CD4-positive, alpha-beta T cell (primary cell): ENCODE measurements at regions not wholly inside any gene's neighbourhood (a gene's known extent, or its start where the extent isn't known, plus 50 kb on each side); places are given as distances from the start of the nearest gene placed in this dataset.

Experiments used
- ATAC-seq: fragments of 200-7000 bp; cut with Tn5 transposase; one replicate; pipeline ENCODE4 v1.10.0; 2022; ENCODE audit warnings: mild to moderate bottlenecking; ENCODE audit not compliant: poor library complexity
- CTCF ChIA-PET: fragments of 350-600 bp; sonication (Branson Sonifier 250); formaldehyde crosslinking; loops from one replicate; lab custom pipeline; 2021; ENCODE audit warnings: antibody characterized with exemption, inconsistent platforms; lab: Charles Lee
- POLR2A ChIA-PET: fragments of 350-600 bp; sonication (Branson Sonifier 250); formaldehyde crosslinking; loops from one replicate; lab custom pipeline; 2021; ENCODE audit warnings: antibody characterized with exemption, inconsistent platforms; lab: Charles Lee
- DNase-seq, 14 experiments: peaks; one replicate each; pipeline ENCODE4 v3.0.0-alpha.2; 2013 to 2020; ENCODE audit warnings: mixed read lengths in 2 of 14
- H3K27ac ChIP-seq, 2 donors: one replicate each; pipeline versions ENCODE4 v1.5.1 to v1.7.0; 2013; ENCODE audit warnings: low read length in 2 of 2, low read depth in 1 of 2, mild to moderate bottlenecking in 1 of 2
- H3K27me3 ChIP-seq, 2 experiments: 1 replicate in 1 of 2; 2 replicates in 1 of 2; pipeline versions ENCODE4 v1.6.1 to v1.7.0; 2013; ENCODE audit warnings: low read length in 2 of 2, control low read depth in 1 of 2, mild to moderate bottlenecking in 1 of 2, moderate library complexity in 1 of 2; ENCODE audit not compliant: insufficient read depth in 2 of 2, control insufficient read depth in 1 of 2
- H3K36me3 ChIP-seq: one replicate; pipeline ENCODE4 v1.6.1; 2013; ENCODE audit warnings: low read length, control low read depth; ENCODE audit not compliant: insufficient read depth
- H3K4me1 ChIP-seq: one replicate; pipeline ENCODE4 v1.6.1; 2013; ENCODE audit warnings: low read length, control low read depth; ENCODE audit not compliant: insufficient read depth
- H3K4me3 ChIP-seq: one replicate; pipeline ENCODE4 v1.5.1; 2013; ENCODE audit warnings: mild to moderate bottlenecking, low read length, moderate library complexity
- H3K9me3 ChIP-seq, 2 experiments: 1 replicate in 1 of 2; 2 replicates in 1 of 2; pipeline versions ENCODE4 v1.6.1 to v1.7.0; 2013; ENCODE audit warnings: low read length in 2 of 2, mild to moderate bottlenecking in 2 of 2, control low read depth in 1 of 2, moderate library complexity in 1 of 2; ENCODE audit not compliant: control insufficient read depth in 1 of 2, insufficient read depth in 1 of 2
- H3K27ac Mint-ChIP-seq: one replicate; pipeline ENCODE4 v1.8.0; 2020; ENCODE audit warnings: mixed read lengths
- H3K27me3 Mint-ChIP-seq: one replicate; pipeline ENCODE4 v1.8.0; 2021; ENCODE audit warnings: mixed read lengths
- H3K36me3 Mint-ChIP-seq: one replicate; pipeline ENCODE4 v1.8.0; 2021; ENCODE audit warnings: low read depth, mixed read lengths
- H3K4me1 Mint-ChIP-seq: one replicate; pipeline ENCODE4 v1.8.0; 2021; ENCODE audit warnings: low read depth, mixed read lengths
- H3K4me3 Mint-ChIP-seq: one replicate; pipeline ENCODE4 v1.8.0; 2020; ENCODE audit warnings: mild to moderate bottlenecking, mixed read lengths
- H3K9me3 Mint-ChIP-seq: one replicate; pipeline ENCODE4 v1.8.0; 2020; ENCODE audit warnings: mixed read lengths
- CTCF ChIP-seq: fragments of 200-600 bp; IDR thresholded peaks from one replicate; pipeline ENCODE4 v1.8.0; 2022; ENCODE audit warnings: antibody characterized with exemption, mild to moderate bottlenecking
- intact Hi-C, 2 experiments: fragments of 100-400 bp; cut with DNase I in 1 of 2; cut with micrococcal nuclease in 1 of 2; formaldehyde crosslinking; loops; one replicate each; pipeline versions ENCODE4 v1.15.1 to v1.9.0; 2023 to 2025; cut with DNase I, micrococcal nuclease

GRCh38 chr2:217379807-217380206, 519.9 kb upstream of the TNP1 start:
- CTCF ChIA-PET = no interaction called here
- no peaks in the 10 kb centered on the region for H3K36me3 ChIP-seq
- Mint-ChIP-seq H3K36me3 (no peaks in the 10 kb centered on the region), H3K4me3 (no peak overlapping the region), H3K4me1 (peaks cover 12% of the 10 kb centered on the region), H3K9me3 (peaks cover 2% of the 10 kb centered on the region), H3K27me3 (no peaks in the 10 kb centered on the region), H3K27ac (no peak overlapping the region)
- TF ChIP-seq CTCF = no peak
- ATAC-seq (no peak), DNase-seq (no peak)
- H3K4me3 ChIP-seq = no peak overlapping the region
- H3K27me3 ChIP-seq = no peaks in the 10 kb centered on the region
- H3K27ac ChIP-seq = no peak overlapping the region
- H3K9me3 ChIP-seq = no peaks in the 10 kb centered on the region
- intact Hi-C loops = no loop called here
- POLR2A ChIA-PET = no interaction called here
- H3K4me1 ChIP-seq = no peaks in the 10 kb centered on the region

GRCh38 chr2:217372794-217373193, 512.9 kb upstream of the TNP1 start:
- Mint-ChIP-seq H3K4me1 (no peaks in the 10 kb centered on the region), H3K4me3 (no peak overlapping the region), H3K9me3 (no peaks in the 10 kb centered on the region), H3K27me3 (no peaks in the 10 kb centered on the region), H3K27ac (no peak overlapping the region), H3K36me3 (no peaks in the 10 kb centered on the region)
- Histone ChIP-seq H3K4me1 (no peaks in the 10 kb centered on the region), H3K9me3 (no peaks in the 10 kb centered on the region), H3K27me3 (no peaks in the 10 kb centered on the region), H3K27ac (no peak overlapping the region), H3K4me3 (no peak overlapping the region), H3K36me3 (no peaks in the 10 kb centered on the region)
- no peak for TF ChIP-seq CTCF
- ATAC-seq = no peak
- DNase-seq = no peak
- ChIA-PET POLR2A (no interaction called here), CTCF (interaction anchor here (1.1 kb wide), 1 partner anchor 33 kb away, joined by 3 read pairs; no protein-coding TSS in a partner anchor)
- intact Hi-C loops = no loop called here

- ChIA-PET POLR2A (no interaction called here), CTCF (no interaction called here)
- H3K27me3 Mint-ChIP-seq = no peaks in the 10 kb centered on the region
- no peak overlapping the region for H3K4me3 ChIP-seq
- no peak for TF ChIP-seq CTCF
- H3K9me3 Mint-ChIP-seq = no peaks in the 10 kb centered on the region
- H3K36me3 ChIP-seq = no peaks in the 10 kb centered on the region
- H3K27ac ChIP-seq = no peak overlapping the region
- DNase-seq = no peak
- ATAC-seq = no peak
- no peaks in the 10 kb centered on the region for H3K4me1 ChIP-seq
- H3K9me3 ChIP-seq = no peaks in the 10 kb centered on the region
- H3K27ac Mint-ChIP-seq = no peak overlapping the region
- H3K4me1 Mint-ChIP-seq = no peaks in the 10 kb centered on the region
- no peaks in the 10 kb centered on the region for H3K27me3 ChIP-seq
- intact Hi-C loops = no loop called here
- no peaks in the 10 kb centered on the region for H3K36me3 Mint-ChIP-seq
- no peak overlapping the region for H3K4me3 Mint-ChIP-seq
Measured at GRCh38 chr2:217371781-217372213, 511.9 kb upstream of the TNP1 start.
